Endothelial cell of umbilical vein (primary cell): ENCODE measurements at regions not wholly inside any gene's neighbourhood (a gene's known extent, or its start where the extent isn't known, plus 50 kb on each side); places are given as distances from the start of the nearest gene placed in this dataset.

Experiments used
- BruUV-seq: library from RNA; stranded (reverse); fragments of 400-500 nt; replicated peaks from 2 replicates; lab custom pipeline; 2021; lab: Mats Ljungman, UMichigan
- CTCF ChIA-PET: fragments of 300-600, 350-600 bp; sonication (Branson Sonifier 250); formaldehyde crosslinking; loops from one replicate; lab custom pipeline; 2021; ENCODE audit warnings: antibody characterized with exemption, inconsistent platforms; lab: Charles Lee
- POLR2A ChIA-PET: fragments of 300-600, 350-600 bp; sonication (Branson Sonifier 250); formaldehyde crosslinking; loops from one replicate; lab custom pipeline; 2021; ENCODE audit warnings: antibody characterized with exemption, inconsistent platforms; lab: Charles Lee
- DNase-seq: peaks from one replicate; pipeline ENCODE4 v3.0.0-alpha.2; 2011; ENCODE audit warnings: low read depth, low spot score
- FAIRE-seq: peaks from 2 replicates; lab custom pipeline; 2011; peaks lifted over from hg19 to GRCh38; lab: Jason Lieb, UNC
- H2AFZ ChIP-seq: 2 replicates; pipeline ENCODE4 v1.6.0; 2012; ENCODE audit warnings: low read depth, low read length, control low read depth, inconsistent platforms
- H3K27ac ChIP-seq: 2 replicates; pipeline ENCODE4 v1.5.1; 2011; ENCODE audit warnings: low read depth, mild to moderate bottlenecking, control low read depth, low read length, moderate library complexity; ENCODE audit not compliant: insufficient read depth
- H3K27me3 ChIP-seq, 2 experiments: 2 replicates each; pipeline versions ENCODE4 v1.6.0 to v1.6.1; 2011; ENCODE audit warnings: low read length in 2 of 2, mixed read lengths in 1 of 2; ENCODE audit not compliant: control insufficient read depth in 2 of 2, insufficient read depth in 2 of 2
- H3K36me3 ChIP-seq, 2 experiments: 2 replicates in 1 of 2; 3 replicates in 1 of 2; pipeline ENCODE4 v1.5.1; 2011; ENCODE audit warnings: low read length in 2 of 2, mild to moderate bottlenecking in 1 of 2, moderate library complexity in 1 of 2; ENCODE audit not compliant: control insufficient read depth in 2 of 2, insufficient read depth in 2 of 2; ENCODE audit errors: extremely low read depth in 1 of 2
- H3K4me1 ChIP-seq: 3 replicates; pipeline ENCODE4 v1.5.1; 2011; ENCODE audit warnings: mild to moderate bottlenecking, low read length; ENCODE audit not compliant: control insufficient read depth, insufficient read depth; ENCODE audit errors: extremely low read depth
- H3K4me2 ChIP-seq: 2 replicates; pipeline ENCODE4 v1.6.1; 2011; ENCODE audit warnings: low read length, control low read depth, mixed read lengths; ENCODE audit not compliant: insufficient read depth
- H3K4me3 ChIP-seq, 3 experiments: fragments of 200-600 bp in 1 of 3; sonication (generic), shearing (Covaris generic) in 1 of 3; replicated peaks in 1 of 3; 2 replicates each; pipeline ENCODE4 v1.5.1; 2011 to 2016; ENCODE audit warnings: control low read depth in 3 of 3, low read length in 3 of 3, mild to moderate bottlenecking in 2 of 3, inconsistent platforms in 1 of 3, low read depth in 1 of 3, moderate library complexity in 1 of 3; ENCODE audit not compliant: insufficient read depth in 1 of 3
- H3K79me2 ChIP-seq: 2 replicates; pipeline ENCODE4 v1.6.0; 2012; ENCODE audit warnings: low read length, inconsistent platforms; ENCODE audit not compliant: control insufficient read depth, insufficient read depth
- H3K9ac ChIP-seq: replicated peaks from 2 replicates; pipeline ENCODE3; 2011; ENCODE audit warnings: low read length, control low read depth; ENCODE audit not compliant: insufficient read depth; ENCODE audit errors: extremely low read depth
- H3K9me1 ChIP-seq: replicated peaks from 3 replicates; pipeline ENCODE4 v1.6.0; 2011; ENCODE audit warnings: mild to moderate bottlenecking, low read length; ENCODE audit not compliant: control insufficient read depth, insufficient read depth; ENCODE audit errors: extremely low read depth
- H3K9me3 ChIP-seq: replicated peaks from 2 replicates; pipeline ENCODE4 v1.5.1; 2012; ENCODE audit warnings: low read length, inconsistent platforms; ENCODE audit not compliant: control insufficient read depth, insufficient read depth
- H4K20me1 ChIP-seq: replicated peaks from 2 replicates; pipeline ENCODE3; 2011; ENCODE audit warnings: mild to moderate bottlenecking, low read length; ENCODE audit not compliant: control insufficient read depth, insufficient read depth; ENCODE audit errors: extremely low read depth
- EZH2 ChIP-seq: IDR thresholded peaks from 2 replicates; pipeline ENCODE4 v1.6.1; 2012; ENCODE audit warnings: borderline replicate concordance, low read depth, mild to moderate bottlenecking, moderate library complexity, low read length, inconsistent platforms; ENCODE audit not compliant: severe bottlenecking
- FOS ChIP-seq: IDR thresholded peaks from 2 replicates; pipeline ENCODE4 v1.6.1; 2011; ENCODE audit warnings: mild to moderate bottlenecking, low read length, moderate library complexity, borderline replicate concordance; ENCODE audit not compliant: insufficient read depth
- GATA2 ChIP-seq: IDR thresholded peaks from 2 replicates; pipeline ENCODE4 v1.7.0; 2011; ENCODE audit warnings: low read depth, mild to moderate bottlenecking, moderate library complexity, mixed read lengths, low read length; ENCODE audit not compliant: insufficient read length, insufficient read depth
- JUN ChIP-seq: IDR thresholded peaks from 2 replicates; pipeline ENCODE4 v1.6.1; 2011; ENCODE audit warnings: borderline replicate concordance, low read depth; ENCODE audit not compliant: insufficient read length, insufficient read depth
- MYC ChIP-seq: IDR thresholded peaks from one replicate; pipeline ENCODE4 v1.6.1; 2011; ENCODE audit warnings: mild to moderate bottlenecking, low read depth, low read length
- POLR2A ChIP-seq: IDR thresholded peaks from 2 replicates; pipeline ENCODE4 v1.6.1; 2012; ENCODE audit warnings: low read depth, mild to moderate bottlenecking, control low read depth, low read length
- POLR2AphosphoS5 ChIP-seq: IDR thresholded peaks from 2 replicates; pipeline ENCODE4 v1.6.1; 2012; ENCODE audit warnings: low read depth, mild to moderate bottlenecking, control low read depth, low read length, moderate library complexity; ENCODE audit not compliant: insufficient read depth
- dilution Hi-C: fragments of 300-500 bp; cut with MboI; formaldehyde crosslinking; loops from one replicate; pipeline ENCODE4 v1.15.0; 2019; ENCODE audit warnings: low sequenced_read_pairs; ENCODE audit not compliant: extremely low pct_ligation_motif_present
- intact Hi-C: fragments of 100-400 bp; cut with micrococcal nuclease; formaldehyde crosslinking; loops from one replicate; pipeline ENCODE4 v1.10.0; 2022
- TF ChIP-seq, protein P1 (sequence below), 2 donors: IDR thresholded peaks; 1 replicate in 1 of 2; 2 replicates in 1 of 2; pipeline ENCODE4 v1.5.1; 2011; ENCODE audit warnings: low read length in 2 of 2, mild to moderate bottlenecking in 2 of 2, moderate library complexity in 2 of 2, control low read depth in 1 of 2, inconsistent platforms in 1 of 2, low read depth in 1 of 2; ENCODE audit not compliant: insufficient read depth in 1 of 2; ENCODE audit errors: extremely low read depth in 1 of 2
- TF ChIP-seq, protein P2 (sequence below): IDR thresholded peaks from 2 replicates; pipeline ENCODE4 v1.6.1; 2011; ENCODE audit not compliant: insufficient read depth, insufficient read length

DNA sequence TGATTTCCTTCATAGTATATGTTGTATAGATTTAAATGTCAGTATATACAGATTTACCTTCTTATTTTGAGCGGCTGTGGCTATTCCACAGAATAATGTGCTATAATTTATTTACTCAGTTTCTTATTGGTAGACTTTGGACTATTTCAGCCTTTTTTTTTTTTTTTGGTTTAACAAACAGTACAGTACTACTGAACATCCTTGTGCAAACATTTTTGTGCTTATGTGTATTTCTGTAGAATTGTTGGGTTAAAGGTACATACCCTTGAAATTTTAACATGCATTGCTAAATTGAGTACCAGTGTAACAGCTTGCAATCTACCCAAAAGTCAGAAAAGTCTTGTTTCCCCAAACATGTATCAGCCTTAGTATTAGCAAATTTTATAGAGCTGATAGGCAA, 68.8 kb downstream of the HHEX start:
- Histone ChIP-seq H3K9me3 (no peaks in the 10 kb centered on the region), H3K9me1 (no peaks in the 10 kb centered on the region), H3K79me2 (no peaks in the 10 kb centered on the region), H3K9ac (no peak overlapping the region), H4K20me1 (no peaks in the 10 kb centered on the region), H3K27ac (no peak overlapping the region), H3K4me2 (no peak overlapping the region), H2AFZ (no peak overlapping the region), H3K27me3 (no peaks in the 10 kb centered on the region), H3K36me3 (no peaks in the 10 kb centered on the region), H3K4me3 (no peak overlapping the region), H3K4me1 (peaks cover 46% of the 10 kb centered on the region)
- FAIRE-seq: no peak
- no TSS peak for BruUV-seq
- dilution Hi-C loops: no loop called here
- no peak for TF ChIP-seq GATA2
- TF ChIP-seq POLR2A: no peak
- TF ChIP-seq FOS: no peak
- no peak for TF ChIP-seq EZH2
- TF ChIP-seq MYC: no peak
- TF ChIP-seq, protein P1, sequence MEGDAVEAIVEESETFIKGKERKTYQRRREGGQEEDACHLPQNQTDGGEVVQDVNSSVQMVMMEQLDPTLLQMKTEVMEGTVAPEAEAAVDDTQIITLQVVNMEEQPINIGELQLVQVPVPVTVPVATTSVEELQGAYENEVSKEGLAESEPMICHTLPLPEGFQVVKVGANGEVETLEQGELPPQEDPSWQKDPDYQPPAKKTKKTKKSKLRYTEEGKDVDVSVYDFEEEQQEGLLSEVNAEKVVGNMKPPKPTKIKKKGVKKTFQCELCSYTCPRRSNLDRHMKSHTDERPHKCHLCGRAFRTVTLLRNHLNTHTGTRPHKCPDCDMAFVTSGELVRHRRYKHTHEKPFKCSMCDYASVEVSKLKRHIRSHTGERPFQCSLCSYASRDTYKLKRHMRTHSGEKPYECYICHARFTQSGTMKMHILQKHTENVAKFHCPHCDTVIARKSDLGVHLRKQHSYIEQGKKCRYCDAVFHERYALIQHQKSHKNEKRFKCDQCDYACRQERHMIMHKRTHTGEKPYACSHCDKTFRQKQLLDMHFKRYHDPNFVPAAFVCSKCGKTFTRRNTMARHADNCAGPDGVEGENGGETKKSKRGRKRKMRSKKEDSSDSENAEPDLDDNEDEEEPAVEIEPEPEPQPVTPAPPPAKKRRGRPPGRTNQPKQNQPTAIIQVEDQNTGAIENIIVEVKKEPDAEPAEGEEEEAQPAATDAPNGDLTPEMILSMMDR (IDR thresholded peaks at IDR 0.05; ENCODE audit: extremely low read depth in 1 of 2, insufficient read depth in 1 of 2, low read depth in 1 of 2, low read length in 2 of 2): no peak
- TF ChIP-seq, protein P2, sequence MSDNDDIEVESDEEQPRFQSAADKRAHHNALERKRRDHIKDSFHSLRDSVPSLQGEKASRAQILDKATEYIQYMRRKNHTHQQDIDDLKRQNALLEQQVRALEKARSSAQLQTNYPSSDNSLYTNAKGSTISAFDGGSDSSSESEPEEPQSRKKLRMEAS: no peak
- TF ChIP-seq POLR2AphosphoS5: no peak
- no peak for TF ChIP-seq JUN
- CTCF ChIA-PET: interaction anchor here (3.8 kb wide), 1 partner anchor 68 kb away, joined by 28 read pairs; the partner anchor contains the start of gene HHEX
- POLR2A ChIA-PET: no interaction called here
- DNase-seq: no peak
- intact Hi-C loops: loop anchor here (5.0 kb wide), 1 partner anchor 166 kb away; the partner anchor contains the start of gene KIF11
